GOT3 (cell line): ENCODE measurements at regions not wholly inside any gene's neighbourhood (a gene's known extent, or its start where the extent isn't known, plus 50 kb on each side); places are given as distances from the start of the nearest gene placed in this dataset.
"Not testable (repeated sequence)": the region's sequence is repeated elsewhere in the genome, so short reads cannot be mapped to it uniquely, and the experiment has no call there.

Experiments used
- DNase-seq: peaks from one replicate; lab custom pipeline; 2025; ENCODE audit warnings: mixed read lengths; lab: John Stamatoyannopoulos, UW

- no peak for DNase-seq
These were observed 297.8 kb upstream of the PRKCQ start for GRCh38 chr10:6877722-6878392.

- DNase-seq = no peak
These were observed 297.3 kb upstream of the PRKCQ start for GRCh38 chr10:6877336-6877721.

- DNase-seq = no peak
These were observed 295.3 kb upstream of the PRKCQ start for GRCh38 chr10:6875269-6875865.

GRCh38 chr10:6871128-6871527 lies 291.1 kb upstream of the PRKCQ start:
- no peak for DNase-seq

GRCh38 chr10:6868036-6868725 lies 288.1 kb upstream of the PRKCQ start:
- DNase-seq = no peak

- no peak for DNase-seq
These were observed 286.7 kb upstream of the PRKCQ start for GRCh38 chr10:6866757-6867156.

GRCh38 chr10:6864142-6864541 lies 284.1 kb upstream of the PRKCQ start:
- no peak for DNase-seq

GRCh38 chr10:6863381-6863780 lies 283.3 kb upstream of the PRKCQ start:
- no peak for DNase-seq

GRCh38 chr10:6850452-6850851 lies 270.4 kb upstream of the PRKCQ start:
- DNase-seq = no peak

- no peak for DNase-seq
These were observed 267.5 kb upstream of the PRKCQ start for GRCh38 chr10:6847561-6847960.

- no peak for DNase-seq
These were observed 264.0 kb upstream of the PRKCQ start for GRCh38 chr10:6843894-6844650.

GRCh38 chr10:6843481-6843881 lies 263.4 kb upstream of the PRKCQ start:
- DNase-seq = no peak

GRCh38 chr10:6842722-6843121 lies 262.6 kb upstream of the PRKCQ start:
- no peak for DNase-seq

GRCh38 chr10:6841761-6842160 lies 261.7 kb upstream of the PRKCQ start:
- DNase-seq = no peak

GRCh38 chr10:6840766-6841165 lies 260.7 kb upstream of the PRKCQ start:
- no peak for DNase-seq

- no peak for DNase-seq
These were observed 260.2 kb upstream of the PRKCQ start for GRCh38 chr10:6840201-6840691.

GRCh38 chr10:6838118-6838517 lies 258.0 kb upstream of the PRKCQ start:
- DNase-seq = no peak

GRCh38 chr10:6833458-6834011 lies 253.5 kb upstream of the PRKCQ start:
- DNase-seq = no peak

GRCh38 chr10:6830981-6831380 lies 250.9 kb upstream of the PRKCQ start:
- DNase-seq = not testable (repeated sequence)

GRCh38 chr10:6824793-6825192 lies 244.7 kb upstream of the PRKCQ start:
- not testable (repeated sequence) for DNase-seq

GRCh38 chr10:6823770-6824169 lies 243.7 kb upstream of the PRKCQ start:
- no peak for DNase-seq

- DNase-seq = no peak
These were observed 239.2 kb upstream of the PRKCQ start for GRCh38 chr10:6819301-6819700.
